ENCODE measurements at regions not wholly inside any gene's neighbourhood (a gene's known extent, or its start where the extent isn't known, plus 50 kb on each side); places are given as distances from the start of the nearest gene placed in this dataset.

- Histone ChIP-seq H3K36me3 (no peaks in the 10 kb centered on the region), H3K27me3 (no peaks in the 10 kb centered on the region), H3K9me3 (no peaks in the 10 kb centered on the region), H3K4me1 (no peaks in the 10 kb centered on the region), H3K27ac (no peak overlapping the region), H3K4me3 (no peak overlapping the region)
- intact Hi-C loops (cut with DNase I; ENCODE audit: low total_unique reads), result no loop called here
- no peak for DNase-seq
- ATAC-seq, result no peak
- in situ Hi-C loops (cut with MboI; ENCODE audit: low sequenced_read_pairs in 4 of 4), result no loop called here
- TF ChIP-seq POLR2A (IDR thresholded peaks at IDR 0.05), result no peak
- TF ChIP-seq CTCF (IDR thresholded peaks at IDR 0.05 in 4 of 5, conservative IDR thresholded peaks at IDR 0.05 in 1 of 5), result no peak
Measured at GRCh38 chrX:150047818-150048217, 109.5 kb upstream of the EOLA2 start.

DNA sequence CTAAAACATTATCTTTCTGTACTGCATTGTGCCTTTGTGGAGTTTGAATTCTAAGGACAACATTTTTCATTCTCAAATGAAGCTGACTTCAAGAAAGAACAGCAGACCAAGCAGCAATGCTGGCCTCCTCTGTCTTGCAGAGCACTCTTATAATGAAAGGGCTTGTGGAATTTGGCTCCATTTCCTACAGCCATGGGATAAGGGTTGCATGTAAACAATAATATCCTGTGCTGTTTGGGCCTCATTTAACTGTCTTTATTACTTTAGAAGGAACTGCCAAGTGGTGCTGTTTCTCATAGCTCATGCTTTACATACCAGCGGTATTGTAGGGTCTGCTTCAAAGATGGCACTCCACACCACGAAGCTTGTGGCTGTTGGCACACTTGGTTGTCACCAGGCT is 111.4 kb upstream of the EOLA2 start:
- ATAC-seq (no peak), DNase-seq (no peak)
- no peak overlapping the region for H3K4me3 ChIP-seq
- in situ Hi-C loops (cut with MboI; ENCODE audit: low sequenced_read_pairs in 4 of 4) (no loop called here), intact Hi-C loops (cut with DNase I; ENCODE audit: low total_unique reads) (no loop called here)
- no peaks in the 10 kb centered on the region for H3K4me1 ChIP-seq
- H3K9me3 ChIP-seq, result no peaks in the 10 kb centered on the region
- no peaks in the 10 kb centered on the region for H3K27me3 ChIP-seq
- H3K27ac ChIP-seq, result no peak overlapping the region
- TF ChIP-seq CTCF (IDR thresholded peaks at IDR 0.05 in 4 of 5, conservative IDR thresholded peaks at IDR 0.05 in 1 of 5) (no peak), POLR2A (IDR thresholded peaks at IDR 0.05) (no peak)
- H3K36me3 ChIP-seq, result no peaks in the 10 kb centered on the region

DNA sequence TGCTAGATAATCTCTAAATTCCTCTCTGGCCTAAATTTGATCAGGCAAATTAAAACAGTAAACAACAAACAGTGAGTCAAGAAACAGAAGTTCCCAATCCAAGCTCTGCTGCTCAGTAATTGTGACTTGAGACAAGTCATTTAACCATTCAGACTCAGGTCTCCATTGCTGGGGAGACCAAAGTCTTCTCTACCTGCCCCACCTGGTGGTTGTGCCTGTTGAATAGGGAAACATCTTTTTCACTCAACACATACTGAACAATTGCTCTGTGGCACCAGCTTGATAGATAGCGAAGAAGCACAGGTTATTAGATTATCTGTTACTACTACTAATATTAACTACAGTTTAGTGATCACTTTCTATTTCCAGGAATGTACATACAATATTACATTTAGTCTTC is 112.1 kb upstream of the EOLA2 start:
- H3K9me3 ChIP-seq, result no peaks in the 10 kb centered on the region
- H3K4me1 ChIP-seq, result no peaks in the 10 kb centered on the region
- no peak overlapping the region for H3K27ac ChIP-seq
- no peaks in the 10 kb centered on the region for H3K27me3 ChIP-seq
- no peaks in the 10 kb centered on the region for H3K36me3 ChIP-seq
- TF ChIP-seq POLR2A (IDR thresholded peaks at IDR 0.05) (no peak), CTCF (IDR thresholded peaks at IDR 0.05 in 4 of 5, conservative IDR thresholded peaks at IDR 0.05 in 1 of 5) (no peak)
- in situ Hi-C loops (cut with MboI; ENCODE audit: low sequenced_read_pairs in 4 of 4) (no loop called here), intact Hi-C loops (cut with DNase I; ENCODE audit: low total_unique reads) (no loop called here)
- DNase-seq (no peak), ATAC-seq (no peak)
- no peak overlapping the region for H3K4me3 ChIP-seq

- DNase-seq (no peak), ATAC-seq (no peak)
- Histone ChIP-seq H3K36me3 (no peaks in the 10 kb centered on the region), H3K4me1 (no peaks in the 10 kb centered on the region), H3K27me3 (no peaks in the 10 kb centered on the region), H3K27ac (no peak overlapping the region), H3K9me3 (no peaks in the 10 kb centered on the region), H3K4me3 (no peak overlapping the region)
- in situ Hi-C loops (cut with MboI; ENCODE audit: low sequenced_read_pairs in 4 of 4), result no loop called here
- TF ChIP-seq POLR2A (IDR thresholded peaks at IDR 0.05) (no peak), CTCF (IDR thresholded peaks at IDR 0.05 in 4 of 5, conservative IDR thresholded peaks at IDR 0.05 in 1 of 5) (no peak)
- intact Hi-C loops (cut with DNase I; ENCODE audit: low total_unique reads), result no loop called here
Measured at GRCh38 chrX:150051096-150051495, 112.8 kb upstream of the EOLA2 start.

GRCh38 chrX:150052226-150052625 is 113.9 kb upstream of the EOLA2 start:
- in situ Hi-C loops (cut with MboI; ENCODE audit: low sequenced_read_pairs in 4 of 4) (no loop called here), intact Hi-C loops (cut with DNase I; ENCODE audit: low total_unique reads) (no loop called here)
- Histone ChIP-seq H3K36me3 (no peaks in the 10 kb centered on the region), H3K27me3 (no peaks in the 10 kb centered on the region), H3K9me3 (no peaks in the 10 kb centered on the region), H3K27ac (no peak overlapping the region), H3K4me1 (no peaks in the 10 kb centered on the region), H3K4me3 (no peak overlapping the region)
- TF ChIP-seq POLR2A (IDR thresholded peaks at IDR 0.05) (no peak), CTCF (IDR thresholded peaks at IDR 0.05 in 4 of 5, conservative IDR thresholded peaks at IDR 0.05 in 1 of 5) (no peak)
- ATAC-seq (no peak), DNase-seq (no peak)

Data from gastrocnemius medialis (tissue), 4 donors.